Skeletal muscle cell (primary cell): ENCODE measurements at regions not wholly inside any gene's neighbourhood (a gene's known extent, or its start where the extent isn't known, plus 50 kb on each side); places are given as distances from the start of the nearest gene placed in this dataset.
"Not testable (repeated sequence)": the region's sequence is repeated elsewhere in the genome, so short reads cannot be mapped to it uniquely, and the experiment has no call there.

ENCODE experiments used
- DNase-seq: peaks from one replicate; pipeline ENCODE4 v3.0.0-alpha.2; 2010; ENCODE audit warnings: low read depth
- H3K4me3 ChIP-seq: 2 replicates; pipeline ENCODE4 v1.5.1; 2011; ENCODE audit warnings: low read depth, mild to moderate bottlenecking, control low read depth, low read length, moderate library complexity

GRCh38 chr2:104904889-104905288 lies 51.0 kb downstream of the POU3F3 start:
- no peak overlapping the region for H3K4me3 ChIP-seq
- DNase-seq: no peak

GRCh38 chr2:104909317-104909716 lies 55.4 kb downstream of the POU3F3 start:
- no peak for DNase-seq

GRCh38 chr2:104914509-104914908 lies 60.6 kb downstream of the POU3F3 start:
- H3K4me3 ChIP-seq: no peak overlapping the region
- DNase-seq: no peak

More at GRCh38 chr2:104909317-104909716, 55.4 kb downstream of the POU3F3 start:
- H3K4me3 ChIP-seq: no peak overlapping the region

GRCh38 chr2:104915107-104915793 lies 61.3 kb downstream of the POU3F3 start:
- no peak overlapping the region for H3K4me3 ChIP-seq
- no peak for DNase-seq

GRCh38 chr2:104919127-104919526 lies 65.2 kb downstream of the POU3F3 start:
- no peak overlapping the region for H3K4me3 ChIP-seq
- DNase-seq: no peak

GRCh38 chr2:104923665-104924064 lies 69.8 kb downstream of the POU3F3 start:
- H3K4me3 ChIP-seq: no peak overlapping the region
- no peak for DNase-seq

GRCh38 chr2:104929663-104930062 lies 75.7 kb downstream of the POU3F3 start:
- DNase-seq: no peak
- H3K4me3 ChIP-seq: no peak overlapping the region

- no peak for DNase-seq
- H3K4me3 ChIP-seq: no peak overlapping the region
Observed at GRCh38 chr2:104930732-104931131, 76.8 kb downstream of the POU3F3 start.

- no peak for DNase-seq
- H3K4me3 ChIP-seq: no peak overlapping the region
Observed at GRCh38 chr2:104932243-104932642, 78.3 kb downstream of the POU3F3 start.

GRCh38 chr2:104933151-104933917 lies 79.4 kb downstream of the POU3F3 start:
- H3K4me3 ChIP-seq: no peak overlapping the region
- no peak for DNase-seq

- H3K4me3 ChIP-seq: no peak overlapping the region
- DNase-seq: no peak
Observed at GRCh38 chr2:104936527-104936926, 82.6 kb downstream of the POU3F3 start.

GRCh38 chr2:104938231-104938941 lies 84.5 kb downstream of the POU3F3 start:
- DNase-seq: no peak
- no peak overlapping the region for H3K4me3 ChIP-seq

- H3K4me3 ChIP-seq: no peak overlapping the region
- no peak for DNase-seq
Observed at GRCh38 chr2:104939570-104940217, 85.8 kb downstream of the POU3F3 start.

GRCh38 chr2:104944495-104944894 lies 90.6 kb downstream of the POU3F3 start:
- peak; percentile 3 for DNase-seq
- no peak overlapping the region for H3K4me3 ChIP-seq

GRCh38 chr2:104945121-104945520 lies 91.2 kb downstream of the POU3F3 start:
- H3K4me3 ChIP-seq: no peak overlapping the region
- no peak for DNase-seq

- no peak overlapping the region for H3K4me3 ChIP-seq
- DNase-seq: no peak
Observed at GRCh38 chr2:104945866-104946265, 92.0 kb downstream of the POU3F3 start.

GRCh38 chr2:104947456-104947855 lies 90.4 kb upstream of the MRPS9 start:
- DNase-seq: not testable (repeated sequence)

GRCh38 chr2:104952976-104953375 lies 84.9 kb upstream of the MRPS9 start:
- no peak overlapping the region for H3K4me3 ChIP-seq
- no peak for DNase-seq

More at GRCh38 chr2:104947456-104947855, 90.4 kb upstream of the MRPS9 start:
- H3K4me3 ChIP-seq: not testable (repeated sequence)

GRCh38 chr2:104965900-104966299 lies 72.0 kb upstream of the MRPS9 start:
- H3K4me3 ChIP-seq: no peak overlapping the region
- no peak for DNase-seq

- no peak for DNase-seq
- H3K4me3 ChIP-seq: no peak overlapping the region
Observed at GRCh38 chr2:104969564-104969963, 68.3 kb upstream of the MRPS9 start.
